ENCODE measurements at regions not wholly inside any gene's neighbourhood (a gene's known extent, or its start where the extent isn't known, plus 50 kb on each side); places are given as distances from the start of the nearest gene placed in this dataset.

GRCh38 chr16:79887541-79888540 is 287.3 kb upstream of the MAF start:
- H3K4me3 ChIP-seq (ENCODE audit: control extremely low read depth in 1 of 5, extremely low read depth in 1 of 5, insufficient read depth in 1 of 5, low read depth in 2 of 5, low read length in 4 of 5): no peak overlapping the region
- no peaks in the 10 kb centered on the region for H3K79me2 ChIP-seq (ENCODE audit: control insufficient read depth, insufficient read depth, low read length)
- 86% methylated on average over 7 of the region's 8 CpGs for WGBS (ENCODE audit: insufficient coverage)
- Mint-ChIP-seq H3K9me3 (ENCODE audit: insufficient read depth) (no peaks in the 10 kb centered on the region), H3K4me1 (no peaks in the 10 kb centered on the region), H3K4me3 (no peak overlapping the region), H3K27me3 (no peaks in the 10 kb centered on the region), H3K27ac (no peak overlapping the region)
- TF ChIP-seq CTCF (IDR thresholded peaks at IDR 0.05): no peak
- TF ChIP-seq EZH2 (IDR thresholded peaks at IDR 0.05; ENCODE audit: borderline replicate concordance, insufficient read depth, low read depth, low read length, poor library complexity, severe bottlenecking): no peak
- POLR2A ChIA-PET: no interaction called here
- no peak overlapping the region for H2AFZ ChIP-seq (ENCODE audit: insufficient read depth, low read depth, low read length, poor library complexity, severe bottlenecking)
- no peaks in the 10 kb centered on the region for H3K4me1 ChIP-seq (ENCODE audit: control insufficient read depth in 2 of 2, insufficient read depth in 2 of 2, low read length in 2 of 2)
- no peaks in the 10 kb centered on the region for H3K9me3 ChIP-seq (ENCODE audit: control extremely low read depth in 1 of 3, control insufficient read depth in 2 of 3, insufficient read depth in 1 of 3, low read length in 2 of 3)
- H3K4me2 ChIP-seq (replicated peaks; ENCODE audit: low read depth, low read length, poor library complexity, severe bottlenecking): no peak overlapping the region
- CTCF ChIA-PET: no interaction called here
- no peaks in the 10 kb centered on the region for H3K36me3 ChIP-seq (replicated peaks in 1 of 2; ENCODE audit: control extremely low read depth in 1 of 2, control insufficient read depth in 1 of 2, extremely low read depth in 1 of 2, insufficient read depth in 2 of 2, low read length in 1 of 2)
- DNase-seq (no peak), ATAC-seq (ENCODE audit: low read depth) (no peak)
- H3K9ac ChIP-seq (ENCODE audit: low read length): no peak overlapping the region
- no peaks in the 10 kb centered on the region for H4K20me1 ChIP-seq (ENCODE audit: control insufficient read depth, insufficient read depth, low read length, poor library complexity, severe bottlenecking)
- intact Hi-C loops (cut with micrococcal nuclease): no loop called here
- H3K27ac ChIP-seq (ENCODE audit: low read length in 2 of 2): no peak overlapping the region
- no peaks in the 10 kb centered on the region for H3K27me3 ChIP-seq (replicated peaks in 1 of 4; ENCODE audit: control extremely low read depth in 1 of 4, control insufficient read depth in 3 of 4, insufficient read depth in 4 of 4, low read length in 3 of 4)

GRCh38 chr16:79885320-79885719 is 284.8 kb upstream of the MAF start:
- no peaks in the 10 kb centered on the region for H3K36me3 ChIP-seq (replicated peaks in 1 of 2; ENCODE audit: control extremely low read depth in 1 of 2, control insufficient read depth in 1 of 2, extremely low read depth in 1 of 2, insufficient read depth in 2 of 2, low read length in 1 of 2)
- H3K27ac ChIP-seq (ENCODE audit: low read length in 2 of 2): no peak overlapping the region
- no peaks in the 10 kb centered on the region for H3K27me3 ChIP-seq (replicated peaks in 1 of 4; ENCODE audit: control extremely low read depth in 1 of 4, control insufficient read depth in 3 of 4, insufficient read depth in 4 of 4, low read length in 3 of 4)
- no peak overlapping the region for H3K4me3 ChIP-seq (ENCODE audit: control extremely low read depth in 1 of 5, extremely low read depth in 1 of 5, insufficient read depth in 1 of 5, low read depth in 2 of 5, low read length in 4 of 5)
- POLR2A ChIA-PET: no interaction called here
- Mint-ChIP-seq H3K4me3 (no peak overlapping the region), H3K27ac (no peak overlapping the region), H3K27me3 (no peaks in the 10 kb centered on the region), H3K9me3 (ENCODE audit: insufficient read depth) (no peaks in the 10 kb centered on the region), H3K4me1 (no peaks in the 10 kb centered on the region)
- no peak for ATAC-seq (ENCODE audit: low read depth)
- DNase-seq: no peak
- H3K9ac ChIP-seq (ENCODE audit: low read length): no peak overlapping the region
- intact Hi-C loops (cut with micrococcal nuclease): no loop called here
- H3K79me2 ChIP-seq (ENCODE audit: control insufficient read depth, insufficient read depth, low read length): no peaks in the 10 kb centered on the region
- no peak overlapping the region for H2AFZ ChIP-seq (ENCODE audit: insufficient read depth, low read depth, low read length, poor library complexity, severe bottlenecking)
- CTCF ChIA-PET: no interaction called here
- TF ChIP-seq CTCF (IDR thresholded peaks at IDR 0.05): no peak
- no peak for TF ChIP-seq EZH2 (IDR thresholded peaks at IDR 0.05; ENCODE audit: borderline replicate concordance, insufficient read depth, low read depth, low read length, poor library complexity, severe bottlenecking)
- no peak overlapping the region for H3K4me2 ChIP-seq (replicated peaks; ENCODE audit: low read depth, low read length, poor library complexity, severe bottlenecking)
- no peaks in the 10 kb centered on the region for H3K4me1 ChIP-seq (ENCODE audit: control insufficient read depth in 2 of 2, insufficient read depth in 2 of 2, low read length in 2 of 2)
- H4K20me1 ChIP-seq (ENCODE audit: control insufficient read depth, insufficient read depth, low read length, poor library complexity, severe bottlenecking): no peaks in the 10 kb centered on the region
- WGBS (ENCODE audit: insufficient coverage): 92% methylated on average over 7 of the region's 7 CpGs
- no peaks in the 10 kb centered on the region for H3K9me3 ChIP-seq (ENCODE audit: control extremely low read depth in 1 of 3, control insufficient read depth in 2 of 3, insufficient read depth in 1 of 3, low read length in 2 of 3)
